Left ventricle myocardium inferior (tissue), 1 donor: ENCODE measurements at regions not wholly inside any gene's neighbourhood (a gene's known extent, or its start where the extent isn't known, plus 50 kb on each side); places are given as distances from the start of the nearest gene placed in this dataset.

Experiments
- DNase-seq: peaks from one replicate; pipeline ENCODE4 v3.0.0-alpha.2; 2020
- H3K27ac ChIP-seq: fragments of 200-600 bp; replicated peaks from 2 replicates; pipeline ENCODE4 v1.8.0; 2021
- H3K27me3 ChIP-seq: fragments of 200-600 bp; 2 replicates; pipeline ENCODE4 v1.8.0; 2021; ENCODE audit warnings: low read depth
- H3K36me3 ChIP-seq: fragments of 200-600 bp; 2 replicates; pipeline ENCODE4 v1.8.0; 2021
- H3K4me1 ChIP-seq: fragments of 200-600 bp; 2 replicates; pipeline ENCODE4 v1.8.0; 2021
- H3K4me3 ChIP-seq: fragments of 200-600 bp; 2 replicates; pipeline ENCODE4 v1.8.0; 2021; ENCODE audit warnings: mild to moderate bottlenecking, moderate library complexity
- H3K9me3 ChIP-seq: fragments of 200-600 bp; replicated peaks from 2 replicates; pipeline ENCODE4 v1.8.0; 2021
- CTCF ChIP-seq: fragments of 200-600 bp; IDR thresholded peaks from 2 replicates; pipeline ENCODE4 v1.8.0; 2021; ENCODE audit warnings: antibody characterized with exemption, mild to moderate bottlenecking, borderline replicate concordance
- intact Hi-C: fragments of 100-400 bp; cut with micrococcal nuclease; formaldehyde crosslinking; loops from one replicate; pipeline ENCODE4 v1.11.0; 2022
- donor health status: DM: no; HTN: yes; CAD: no; lungs with severe emphysema.

GRCh38 chr14:48842785-48843184 lies 743.4 kb downstream of the RPS29 start:
- H3K27ac ChIP-seq: no peak overlapping the region
- no peak for TF ChIP-seq CTCF
- H3K4me3 ChIP-seq: no peak overlapping the region
- no peaks in the 10 kb centered on the region for H3K27me3 ChIP-seq
- DNase-seq: no peak
- H3K9me3 ChIP-seq: no peaks in the 10 kb centered on the region
- intact Hi-C loops: no loop called here
- H3K4me1 ChIP-seq: no peaks in the 10 kb centered on the region
- H3K36me3 ChIP-seq: no peaks in the 10 kb centered on the region

- Histone ChIP-seq H3K9me3 (no peaks in the 10 kb centered on the region), H3K27ac (no peak overlapping the region), H3K4me3 (no peak overlapping the region), H3K27me3 (no peaks in the 10 kb centered on the region), H3K36me3 (no peaks in the 10 kb centered on the region), H3K4me1 (no peaks in the 10 kb centered on the region)
- DNase-seq: no peak
- no peak for TF ChIP-seq CTCF
- intact Hi-C loops: no loop called here
Observed at GRCh38 chr14:48826058-48826457, 760.1 kb downstream of the RPS29 start.

- H3K4me3 ChIP-seq: no peak overlapping the region
- no peak for TF ChIP-seq CTCF
- DNase-seq: no peak
- intact Hi-C loops: no loop called here
- no peaks in the 10 kb centered on the region for H3K36me3 ChIP-seq
- no peak overlapping the region for H3K27ac ChIP-seq
- no peaks in the 10 kb centered on the region for H3K27me3 ChIP-seq
- no peaks in the 10 kb centered on the region for H3K4me1 ChIP-seq
- no peaks in the 10 kb centered on the region for H3K9me3 ChIP-seq
Observed at GRCh38 chr14:48814562-48814961, 771.6 kb downstream of the RPS29 start.

GRCh38 chr14:48805315-48805714 lies 780.9 kb downstream of the RPS29 start:
- no peaks in the 10 kb centered on the region for H3K36me3 ChIP-seq
- H3K27me3 ChIP-seq: no peaks in the 10 kb centered on the region
- no peak overlapping the region for H3K4me3 ChIP-seq
- DNase-seq: no peak
- intact Hi-C loops: no loop called here
- TF ChIP-seq CTCF: no peak
- peaks cover 20% of the 10 kb centered on the region for H3K9me3 ChIP-seq
- no peaks in the 10 kb centered on the region for H3K4me1 ChIP-seq
- H3K27ac ChIP-seq: no peak overlapping the region

- H3K4me3 ChIP-seq: no peak overlapping the region
- H3K4me1 ChIP-seq: no peaks in the 10 kb centered on the region
- intact Hi-C loops: no loop called here
- TF ChIP-seq CTCF: no peak
- H3K27ac ChIP-seq: no peak overlapping the region
- H3K9me3 ChIP-seq: peaks cover 4% of the 10 kb centered on the region
- no peak for DNase-seq
- H3K27me3 ChIP-seq: no peaks in the 10 kb centered on the region
- no peaks in the 10 kb centered on the region for H3K36me3 ChIP-seq
Observed at GRCh38 chr14:48792376-48793024, 793.7 kb downstream of the RPS29 start.
